Loucy (cell line): ENCODE measurements at regions not wholly inside any gene's neighbourhood (a gene's known extent, or its start where the extent isn't known, plus 50 kb on each side); places are given as distances from the start of the nearest gene placed in this dataset.

Experiments
- EZH2phosphoT487 ChIP-seq: fragments of 200-600 bp; IDR thresholded peaks from 2 replicates; pipeline ENCODE4 v1.6.1; 2018; ENCODE audit warnings: antibody characterized with exemption, mild to moderate bottlenecking, moderate library complexity, borderline replicate concordance
- TF ChIP-seq, protein P1 (sequence below): fragments of 200-600 bp; sonication (generic); conservative IDR thresholded peaks from 2 replicates; pipeline ENCODE4 v1.5.1; 2014; ENCODE audit warnings: mild to moderate bottlenecking, antibody characterized with exemption, low read length

- TF ChIP-seq, protein P1, sequence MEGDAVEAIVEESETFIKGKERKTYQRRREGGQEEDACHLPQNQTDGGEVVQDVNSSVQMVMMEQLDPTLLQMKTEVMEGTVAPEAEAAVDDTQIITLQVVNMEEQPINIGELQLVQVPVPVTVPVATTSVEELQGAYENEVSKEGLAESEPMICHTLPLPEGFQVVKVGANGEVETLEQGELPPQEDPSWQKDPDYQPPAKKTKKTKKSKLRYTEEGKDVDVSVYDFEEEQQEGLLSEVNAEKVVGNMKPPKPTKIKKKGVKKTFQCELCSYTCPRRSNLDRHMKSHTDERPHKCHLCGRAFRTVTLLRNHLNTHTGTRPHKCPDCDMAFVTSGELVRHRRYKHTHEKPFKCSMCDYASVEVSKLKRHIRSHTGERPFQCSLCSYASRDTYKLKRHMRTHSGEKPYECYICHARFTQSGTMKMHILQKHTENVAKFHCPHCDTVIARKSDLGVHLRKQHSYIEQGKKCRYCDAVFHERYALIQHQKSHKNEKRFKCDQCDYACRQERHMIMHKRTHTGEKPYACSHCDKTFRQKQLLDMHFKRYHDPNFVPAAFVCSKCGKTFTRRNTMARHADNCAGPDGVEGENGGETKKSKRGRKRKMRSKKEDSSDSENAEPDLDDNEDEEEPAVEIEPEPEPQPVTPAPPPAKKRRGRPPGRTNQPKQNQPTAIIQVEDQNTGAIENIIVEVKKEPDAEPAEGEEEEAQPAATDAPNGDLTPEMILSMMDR, result no peak
- no peak for TF ChIP-seq EZH2phosphoT487
Measured at GRCh38 chr1:164477343-164477742, 81.6 kb upstream of the PBX1 start.
